GM19238 (cell line): ENCODE measurements at regions not wholly inside any gene's neighbourhood (a gene's known extent, or its start where the extent isn't known, plus 50 kb on each side); places are given as distances from the start of the nearest gene placed in this dataset.
"Not testable (repeated sequence)": the region's sequence is repeated elsewhere in the genome, so short reads cannot be mapped to it uniquely, and the experiment has no call there.

Experiments used
- DNase-seq: peaks from one replicate; pipeline ENCODE4 v3.0.0; 2011; ENCODE audit warnings: low spot score; ENCODE audit not compliant: insufficient read length

- no peak for DNase-seq
Measured at GRCh38 chr4:19241895-19242294, 1009.8 kb upstream of the SLIT2 start.

- DNase-seq = no peak
Measured at GRCh38 chr4:19239565-19239964, 1012.1 kb upstream of the SLIT2 start.

GRCh38 chr4:19236473-19236872 lies 1015.2 kb upstream of the SLIT2 start:
- DNase-seq = no peak

- DNase-seq = no peak
Measured at GRCh38 chr4:19230906-19231545, 1020.7 kb upstream of the SLIT2 start.

- DNase-seq = no peak
Measured at GRCh38 chr4:19227701-19228100, 1024.0 kb upstream of the SLIT2 start.

GRCh38 chr4:19224820-19225219 lies 1026.9 kb upstream of the SLIT2 start:
- DNase-seq = no peak

GRCh38 chr4:19216476-19216875 lies 1035.2 kb upstream of the SLIT2 start:
- DNase-seq = no peak

- DNase-seq = no peak
Measured at GRCh38 chr4:19214591-19215186, 1037.0 kb upstream of the SLIT2 start.

GRCh38 chr4:19213388-19213787 lies 1038.3 kb upstream of the SLIT2 start:
- no peak for DNase-seq

GRCh38 chr4:19205853-19206252 lies 1045.9 kb upstream of the SLIT2 start:
- DNase-seq = no peak

GRCh38 chr4:19197838-19198237 lies 1053.9 kb upstream of the SLIT2 start:
- DNase-seq = not testable (repeated sequence)

GRCh38 chr4:19195696-19196095 lies 1056.0 kb upstream of the SLIT2 start:
- DNase-seq = no peak

- DNase-seq = no peak
Measured at GRCh38 chr4:19194672-19195071, 1057.0 kb upstream of the SLIT2 start.

- no peak for DNase-seq
Measured at GRCh38 chr4:19193274-19193981, 1058.3 kb upstream of the SLIT2 start.

- DNase-seq = no peak
Measured at GRCh38 chr4:19191979-19192650, 1059.6 kb upstream of the SLIT2 start.

GRCh38 chr4:19187691-19188090 lies 1064.0 kb upstream of the SLIT2 start:
- no peak for DNase-seq

- DNase-seq = no peak
Measured at GRCh38 chr4:19187096-19187495, 1064.6 kb upstream of the SLIT2 start.

GRCh38 chr4:19181631-19182030 lies 1070.1 kb upstream of the SLIT2 start:
- DNase-seq = not testable (repeated sequence)

GRCh38 chr4:19178835-19179234 lies 1072.9 kb upstream of the SLIT2 start:
- no peak for DNase-seq

GRCh38 chr4:19177616-19178015 lies 1074.1 kb upstream of the SLIT2 start:
- no peak for DNase-seq

GRCh38 chr4:19171832-19172231 lies 1079.9 kb upstream of the SLIT2 start:
- DNase-seq = no peak

GRCh38 chr4:19167311-19167710 lies 1084.4 kb upstream of the SLIT2 start:
- no peak for DNase-seq
